HCT116 (cell line): ENCODE measurements at regions not wholly inside any gene's neighbourhood (a gene's known extent, or its start where the extent isn't known, plus 50 kb on each side); places are given as distances from the start of the nearest gene placed in this dataset.

ENCODE experiments used
- ATAC-seq: fragments of 200-7000 bp; cut with Tn5 transposase; 2 replicates; pipeline ENCODE4 v1.9.1; 2020; ENCODE audit warnings: mild to moderate bottlenecking, moderate library complexity
- BruUV-seq: library from RNA; stranded (reverse); fragments of 400-500 nt; replicated peaks from 2 replicates; lab custom pipeline; 2021; lab: Mats Ljungman, UMichigan
- CTCF ChIA-PET: fragments of 300-600 bp; sonication (Branson Sonifier 250); formaldehyde crosslinking; loops from one replicate; lab custom pipeline; 2021; ENCODE audit warnings: antibody characterized with exemption; lab: Charles Lee
- POLR2A ChIA-PET: fragments of 300-600, 350-600 bp; sonication (Branson Sonifier 250); formaldehyde crosslinking; loops from one replicate; lab custom pipeline; 2021; ENCODE audit warnings: antibody characterized with exemption; lab: Charles Lee
- RAD21 ChIA-PET, 2 experiments: fragments of 300-600 bp; sonication (Branson Sonifier 250); formaldehyde crosslinking; loops; one replicate each; lab custom pipeline; 2023; ENCODE audit warnings: low total read pairs in 2 of 2; ENCODE audit not compliant: uncharacterized antibody in 2 of 2, unreplicated experiment in 2 of 2, low non-redundant PET in 1 of 2; lab: Charles Lee
- DNase-seq: peaks from one replicate; pipeline ENCODE4 v3.0.0-alpha.2; 2010; ENCODE audit warnings: low read depth, low spot score
- H2AFZ ChIP-seq: fragments of 200-600 bp; shearing (Covaris generic), sonication (generic); 2 replicates; pipeline ENCODE4 v1.6.1; 2017; ENCODE audit warnings: low read depth, mixed run types, mixed read lengths, antibody characterized with exemption, low read length; ENCODE audit not compliant: poor library complexity, severe bottlenecking
- H3K27ac ChIP-seq: 2 replicates; pipeline ENCODE4 v1.5.1; 2012; ENCODE audit warnings: low read depth, low read length
- H3K27me3 ChIP-seq: fragments of 200-600 bp; sonication (generic); 2 replicates; pipeline ENCODE4 v1.6.1; 2016; ENCODE audit warnings: mixed run types, low read length, mixed read lengths; ENCODE audit not compliant: insufficient read depth
- H3K36me3 ChIP-seq, 2 experiments: fragments of 200-500 bp in 1 of 2; fragments of 200-600 bp in 1 of 2; sonication (Bioruptor generic) in 1 of 2; sonication (generic) in 1 of 2; 2 replicates each; pipeline versions ENCODE4 v1.5.1 to v1.6.1; 2014 to 2016; ENCODE audit warnings: low read length in 2 of 2, inconsistent platforms in 1 of 2, mixed read lengths in 1 of 2, mixed run types in 1 of 2; ENCODE audit not compliant: insufficient read depth in 2 of 2, control insufficient read depth in 1 of 2
- H3K4me1 ChIP-seq, 2 experiments: fragments of 200-600 bp in 1 of 2; sonication (generic) in 1 of 2; 2 replicates each; pipeline versions ENCODE4 v1.5.1 to v1.6.1; 2012 to 2017; ENCODE audit warnings: low read length in 2 of 2, inconsistent platforms in 1 of 2, mild to moderate bottlenecking in 1 of 2, mixed read lengths in 1 of 2, mixed run types in 1 of 2, moderate library complexity in 1 of 2; ENCODE audit not compliant: insufficient read depth in 2 of 2, control insufficient read depth in 1 of 2
- H3K4me2 ChIP-seq: fragments of 200-600 bp; sonication (generic); 2 replicates; pipeline ENCODE4 v1.6.1; 2017; ENCODE audit warnings: mixed run types, low read length, mixed read lengths
- H3K4me3 ChIP-seq, 2 experiments: fragments of 200-600 bp in 1 of 2; sonication (generic) in 1 of 2; replicated peaks in 1 of 2; 2 replicates each; pipeline ENCODE4 v1.5.1; 2011 to 2016; ENCODE audit warnings: low read length in 2 of 2, control low read depth in 1 of 2, low read depth in 1 of 2, mild to moderate bottlenecking in 1 of 2, mixed read lengths in 1 of 2, mixed run types in 1 of 2
- H3K79me2 ChIP-seq: fragments of 200-600 bp; sonication (generic); 2 replicates; pipeline ENCODE4 v1.6.1; 2017; ENCODE audit warnings: mild to moderate bottlenecking, mixed run types, low read length, moderate library complexity, mixed read lengths; ENCODE audit not compliant: insufficient read depth
- H3K9ac ChIP-seq: fragments of 200-600 bp; sonication (generic); 2 replicates; pipeline ENCODE4 v1.6.1; 2016; ENCODE audit warnings: low read length, mixed read lengths
- H3K9me2 ChIP-seq: fragments of 200-600 bp; sonication (generic), shearing (Covaris generic); 2 replicates; pipeline ENCODE4 v1.6.1; 2017; ENCODE audit warnings: mixed run types, mild to moderate bottlenecking, moderate library complexity; ENCODE audit not compliant: insufficient read depth
- H3K9me3 ChIP-seq, 2 experiments: fragments of 200-500 bp in 1 of 2; fragments of 200-600 bp in 1 of 2; sonication (Bioruptor generic) in 1 of 2; sonication (generic) in 1 of 2; 2 replicates each; pipeline ENCODE4 v1.6.1; 2014 to 2017; ENCODE audit warnings: low read length in 2 of 2, mixed read lengths in 2 of 2, inconsistent platforms in 1 of 2, low read depth in 1 of 2, mild to moderate bottlenecking in 1 of 2, mixed run types in 1 of 2, moderate library complexity in 1 of 2; ENCODE audit not compliant: control insufficient read depth in 1 of 2, insufficient read depth in 1 of 2
- H4K20me1 ChIP-seq: fragments of 200-600 bp; sonication (generic), shearing (Covaris generic); 2 replicates; pipeline ENCODE4 v1.6.1; 2017; ENCODE audit warnings: mixed run types, mild to moderate bottlenecking, moderate library complexity; ENCODE audit not compliant: insufficient read depth
- CTCF ChIP-seq, 3 experiments: fragments of 200-600 bp in 1 of 3; sonication (generic) in 1 of 3; IDR thresholded peaks in 2 of 3; conservative IDR thresholded peaks in 1 of 3; 2 replicates each; pipeline ENCODE4 v1.5.1; 2012 to 2017; ENCODE audit warnings: low read depth in 2 of 3, low read length in 2 of 3, antibody characterized with exemption in 1 of 3, borderline replicate concordance in 1 of 3, control low read depth in 1 of 3, mild to moderate bottlenecking in 1 of 3, mixed read lengths in 1 of 3, mixed run types in 1 of 3, moderate library complexity in 1 of 3; ENCODE audit not compliant: insufficient read depth in 1 of 3
- EZH2phosphoT487 ChIP-seq: fragments of 200-600 bp; IDR thresholded peaks from 2 replicates; pipeline ENCODE4 v1.6.1; 2018; ENCODE audit warnings: antibody characterized with exemption, borderline replicate concordance
- POLR2AphosphoS5 ChIP-seq: IDR thresholded peaks from 2 replicates; pipeline ENCODE4 v1.6.1; 2011; ENCODE audit warnings: mild to moderate bottlenecking, low read depth, low read length, moderate library complexity
- YY1 ChIP-seq: IDR thresholded peaks from 2 replicates; pipeline ENCODE4 v1.6.1; 2011; ENCODE audit warnings: low read length, low read depth, moderate library complexity, mild to moderate bottlenecking; ENCODE audit not compliant: insufficient replicate concordance; ENCODE audit errors: extremely low read depth
- ZBTB33 ChIP-seq: IDR thresholded peaks from 2 replicates; pipeline ENCODE4 v1.6.1; 2011; ENCODE audit warnings: mild to moderate bottlenecking, low read length, moderate library complexity; ENCODE audit not compliant: insufficient replicate concordance; ENCODE audit errors: extremely low read depth
- ZFX ChIP-seq: fragments of 450-650 bp; IDR thresholded peaks from 2 replicates; pipeline ENCODE4 v1.6.1; 2017
- ZNF274 ChIP-seq: fragments of 200-500 bp; sonication (Bioruptor generic); IDR thresholded peaks from 2 replicates; pipeline ENCODE4 v1.6.1; 2014; ENCODE audit warnings: mild to moderate bottlenecking, low read depth, low read length, inconsistent platforms
- intact Hi-C: fragments of 100-400 bp; cut with micrococcal nuclease; formaldehyde crosslinking; loops from 2 replicates; pipeline ENCODE4 v1.10.0; 2022

GRCh38 chr9:73233359-73234007, 81.8 kb downstream of the ANXA1 start:
- DNase-seq (no peak), ATAC-seq (no peak)
- RAD21 ChIA-PET, result no interaction called here
- Histone ChIP-seq H3K9me3 (no peaks in the 10 kb centered on the region), H3K9ac (no peak overlapping the region), H4K20me1 (no peaks in the 10 kb centered on the region), H3K27ac (no peak overlapping the region), H3K36me3 (no peaks in the 10 kb centered on the region), H3K4me3 (no peak overlapping the region), H2AFZ (no peak overlapping the region), H3K4me2 (no peak overlapping the region), H3K4me1 (no peaks in the 10 kb centered on the region), H3K79me2 (no peaks in the 10 kb centered on the region), H3K27me3 (peaks cover 50% of the 10 kb centered on the region), H3K9me2 (no peaks in the 10 kb centered on the region)
- POLR2A ChIA-PET, result no interaction called here
- CTCF ChIA-PET, result no interaction called here
- intact Hi-C loops, result no loop called here
- TF ChIP-seq POLR2AphosphoS5 (no peak), ZBTB33 (no peak), ZFX (no peak)
- TF ChIP-seq, all 23 proteins: peak for 0
- no TSS peak for BruUV-seq

GRCh38 chr9:73234008-73234360, 82.3 kb downstream of the ANXA1 start:
- BruUV-seq, result no TSS peak
- no peaks in the 10 kb centered on the region for H4K20me1 ChIP-seq
- no peak overlapping the region for H2AFZ ChIP-seq
- H3K9me2 ChIP-seq, result no peaks in the 10 kb centered on the region
- DNase-seq (no peak), ATAC-seq (no peak)
- H3K9me3 ChIP-seq, result no peaks in the 10 kb centered on the region
- H3K4me1 ChIP-seq, result no peaks in the 10 kb centered on the region
- peaks cover 47% of the 10 kb centered on the region for H3K27me3 ChIP-seq
- POLR2A ChIA-PET, result no interaction called here
- RAD21 ChIA-PET, result no interaction called here
- TF ChIP-seq ZNF274 (no peak), EZH2phosphoT487 (no peak), CTCF (IDR thresholded peaks at IDR 0.05 in 2 of 3, conservative IDR thresholded peaks at IDR 0.05 in 1 of 3; ENCODE audit: borderline replicate concordance in 1 of 3, insufficient read depth in 1 of 3, low read depth in 2 of 3, low read length in 2 of 3) (no peak), YY1 (no peak)
- intact Hi-C loops, result no loop called here
- no peak overlapping the region for H3K4me3 ChIP-seq
- no peak overlapping the region for H3K9ac ChIP-seq
- H3K27ac ChIP-seq, result no peak overlapping the region
- no peaks in the 10 kb centered on the region for H3K36me3 ChIP-seq
- CTCF ChIA-PET, result no interaction called here
- H3K4me2 ChIP-seq, result no peak overlapping the region
- H3K79me2 ChIP-seq, result no peaks in the 10 kb centered on the region
